ENCODE measurements at regions not wholly inside any gene's neighbourhood (a gene's known extent, or its start where the extent isn't known, plus 50 kb on each side); places are given as distances from the start of the nearest gene placed in this dataset.
A peak's percentile ranks its signal among the peaks of the same experiment; 100 is the strongest.

DNA sequence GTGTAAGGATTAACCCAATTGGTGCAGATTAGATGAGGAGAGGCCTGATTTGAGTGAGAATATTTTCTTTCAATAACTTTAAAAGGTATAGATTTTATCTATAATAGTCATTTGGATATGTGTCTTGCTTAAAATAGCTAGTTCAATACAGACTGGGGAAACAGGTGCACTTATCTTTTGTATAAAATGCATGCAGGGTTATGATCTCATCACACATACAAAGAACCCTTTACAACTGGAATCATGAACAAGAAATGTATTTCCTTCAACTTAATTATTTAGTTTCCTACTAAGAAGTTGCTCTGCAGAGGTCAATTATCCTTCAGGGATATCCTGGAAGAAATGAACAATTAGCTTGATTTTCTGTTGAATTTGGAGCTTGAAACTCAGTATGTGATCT is 259.6 kb downstream of the PTBP2 start:
- no peak for DNase-seq (ENCODE audit: low read depth, low spot score)
- in situ Hi-C loops (cut with HindIII; ENCODE audit: low pct_unique_long_range_greater_than_20kb, low sequenced_read_pairs): no loop called here

DNA sequence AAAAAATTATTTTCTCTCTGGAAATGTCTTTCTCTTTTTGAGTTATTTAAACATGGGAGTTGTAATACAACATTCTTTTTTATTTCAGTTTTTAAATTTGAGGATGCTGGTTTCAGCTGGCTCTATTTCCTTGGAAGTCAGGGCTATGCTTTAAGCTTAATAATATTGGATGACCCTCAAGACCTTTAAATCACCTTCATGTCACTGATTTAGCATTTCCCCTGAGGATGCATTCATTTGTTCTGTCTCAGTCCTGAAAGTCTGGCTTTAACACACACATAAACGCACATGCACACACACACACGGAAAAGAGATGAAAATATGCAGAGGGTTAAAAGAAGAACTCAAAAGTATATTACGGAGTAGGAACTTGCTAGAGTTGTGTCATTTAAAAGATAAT is 260.5 kb downstream of the PTBP2 start:
- in situ Hi-C loops (cut with HindIII; ENCODE audit: low pct_unique_long_range_greater_than_20kb, low sequenced_read_pairs): no loop called here
- no peak for DNase-seq (ENCODE audit: low read depth, low spot score)

DNA sequence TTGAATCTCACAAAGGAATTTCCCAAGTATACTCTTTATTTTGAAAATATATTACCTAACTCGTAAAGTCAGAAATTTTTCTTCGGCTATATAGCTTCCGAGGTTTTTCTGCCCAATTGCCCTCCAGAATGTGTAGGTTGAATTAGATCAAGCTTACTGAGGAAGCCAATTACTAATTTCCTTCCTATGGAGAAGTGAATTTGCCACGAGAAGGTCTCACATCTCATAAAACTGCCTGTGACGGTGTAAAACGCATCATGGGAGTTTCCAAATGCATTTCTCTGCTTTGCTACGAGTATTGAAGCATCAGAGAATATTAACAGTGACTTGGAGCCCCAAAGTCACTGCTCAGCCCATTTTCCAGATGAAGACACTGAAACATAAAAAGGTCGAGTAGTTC is 262.3 kb downstream of the PTBP2 start:
- no peak for DNase-seq (ENCODE audit: low read depth, low spot score)
- in situ Hi-C loops (cut with HindIII; ENCODE audit: low pct_unique_long_range_greater_than_20kb, low sequenced_read_pairs): no loop called here

DNA sequence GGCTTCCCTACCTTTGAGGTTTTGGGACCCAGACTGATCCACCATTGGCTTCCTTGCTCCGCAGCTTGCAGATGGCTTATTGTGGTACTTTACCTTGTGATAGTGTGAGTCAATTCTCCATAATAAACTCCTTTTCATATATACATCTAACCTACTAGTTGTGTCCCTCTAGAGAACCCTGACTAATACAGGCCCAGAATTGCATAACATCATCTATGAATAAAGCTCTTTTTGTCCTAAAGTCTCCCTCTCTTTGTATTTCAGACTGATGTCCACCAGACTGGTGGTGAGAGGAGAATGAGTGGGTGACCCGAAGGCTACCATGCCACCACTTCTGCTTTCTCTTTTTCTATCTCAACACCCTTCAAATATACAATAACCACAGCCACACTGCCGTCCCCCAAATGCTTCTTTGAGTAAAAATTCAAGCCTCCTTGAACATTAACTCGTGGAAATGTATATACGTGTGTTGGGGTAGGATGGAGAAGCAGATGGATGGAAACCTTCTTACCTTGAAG is 265.7 kb downstream of the PTBP2 start:
- in situ Hi-C loops (cut with HindIII; ENCODE audit: low pct_unique_long_range_greater_than_20kb, low sequenced_read_pairs): no loop called here
- peak; percentile 27 for DNase-seq (ENCODE audit: low read depth, low spot score)

DNA sequence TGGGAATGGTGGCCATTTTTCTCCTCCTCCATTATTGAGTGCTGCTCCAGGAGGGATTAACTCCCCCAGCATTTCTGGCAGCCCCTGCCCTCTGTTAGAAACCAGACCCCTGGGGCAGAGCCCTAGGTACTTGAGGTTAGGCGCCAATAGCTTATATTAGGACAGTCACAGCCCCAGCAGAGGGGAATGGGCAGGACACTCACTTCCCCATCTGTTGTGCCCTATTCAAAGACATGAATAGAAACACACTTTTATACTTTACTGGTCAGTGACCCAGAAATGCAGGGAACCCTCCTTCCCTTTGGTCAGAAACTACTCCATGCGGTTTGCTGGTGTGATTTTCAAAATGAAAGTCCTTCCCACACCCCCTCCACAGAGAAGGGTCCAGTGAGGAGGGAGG is 267.7 kb downstream of the PTBP2 start:
- in situ Hi-C loops (cut with HindIII; ENCODE audit: low pct_unique_long_range_greater_than_20kb, low sequenced_read_pairs): no loop called here
- no peak for DNase-seq (ENCODE audit: low read depth, low spot score)

DNA sequence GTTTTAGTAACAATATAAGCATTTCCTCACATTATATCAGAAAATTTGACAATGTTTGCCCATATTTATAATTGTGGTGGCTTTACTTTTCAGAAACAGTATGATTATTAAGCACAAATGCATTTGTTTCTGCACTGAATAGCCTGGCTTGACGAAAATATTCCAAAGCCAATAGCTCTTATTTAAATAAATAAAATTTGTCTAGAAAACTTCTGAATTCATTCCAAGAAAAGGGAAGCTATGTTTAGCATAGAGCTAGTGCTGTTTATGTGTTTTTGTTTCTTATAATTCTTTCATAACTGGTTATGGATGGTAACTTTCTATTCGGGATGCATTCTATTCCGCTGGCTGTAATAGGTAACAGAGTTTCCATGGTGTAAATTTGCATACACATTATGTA is 268.6 kb downstream of the PTBP2 start:
- no peak for DNase-seq (ENCODE audit: low read depth, low spot score)
- in situ Hi-C loops (cut with HindIII; ENCODE audit: low pct_unique_long_range_greater_than_20kb, low sequenced_read_pairs): no loop called here

DNA sequence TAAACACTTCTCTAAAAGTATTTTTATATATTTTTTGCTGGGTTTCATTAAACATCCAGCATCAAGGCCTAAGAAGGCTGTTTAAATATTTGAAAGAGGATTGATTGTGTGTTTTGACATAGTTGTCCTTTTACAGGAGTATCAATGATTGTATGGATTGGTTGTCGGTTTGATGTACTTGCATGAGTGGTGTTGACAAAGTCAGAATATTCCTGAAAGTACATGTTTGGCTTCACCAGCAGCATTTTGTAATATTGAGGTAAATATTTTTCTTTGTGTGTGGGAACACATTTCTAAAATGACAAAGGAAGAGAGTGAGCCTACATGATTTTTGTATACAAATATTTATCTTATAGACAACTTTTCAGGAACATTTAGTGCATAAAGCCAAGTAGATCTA is 269.7 kb downstream of the PTBP2 start:
- DNase-seq (ENCODE audit: low read depth, low spot score): no peak
- in situ Hi-C loops (cut with HindIII; ENCODE audit: low pct_unique_long_range_greater_than_20kb, low sequenced_read_pairs): no loop called here

DNA sequence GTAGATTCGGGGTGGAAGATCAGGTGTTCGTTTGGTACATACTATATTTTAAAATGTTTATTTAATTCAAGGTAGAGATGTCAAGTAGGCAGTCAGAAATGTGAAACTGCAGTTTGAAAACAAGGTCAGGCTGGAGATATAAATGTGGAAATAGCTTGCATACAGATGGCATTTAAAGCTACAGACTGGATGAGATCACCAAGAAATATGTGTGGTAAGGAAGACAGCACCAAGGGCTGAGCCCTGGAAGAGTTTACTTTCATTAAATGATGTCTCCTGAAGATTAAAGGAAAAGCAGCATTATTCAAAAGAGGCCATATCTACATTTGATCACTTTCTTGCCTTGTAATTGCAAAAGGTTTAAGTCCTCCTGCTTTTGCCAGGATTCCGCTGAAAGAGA is 271.3 kb downstream of the PTBP2 start:
- DNase-seq (ENCODE audit: low read depth, low spot score): no peak
- in situ Hi-C loops (cut with HindIII; ENCODE audit: low pct_unique_long_range_greater_than_20kb, low sequenced_read_pairs): no loop called here

DNA sequence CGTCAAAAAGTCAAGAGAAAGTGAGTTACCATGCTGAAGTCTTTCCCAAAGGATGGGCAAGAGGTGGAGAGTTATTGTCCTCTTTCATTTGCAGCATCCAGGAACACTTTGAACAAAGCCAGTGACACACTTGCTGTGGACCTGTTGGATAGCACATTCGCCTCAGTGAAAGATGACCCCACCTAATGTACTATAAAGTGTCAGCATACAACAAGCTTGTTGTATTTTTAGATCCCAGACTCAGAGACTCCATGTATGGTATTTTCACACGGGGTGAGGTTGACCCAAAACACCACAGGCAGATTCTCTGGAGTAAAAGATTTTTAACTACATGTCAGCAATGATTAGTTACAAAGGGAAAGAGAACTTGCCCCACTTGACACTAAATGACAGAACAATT is 273.8 kb downstream of the PTBP2 start:
- DNase-seq (ENCODE audit: low read depth, low spot score): no peak

DNA sequence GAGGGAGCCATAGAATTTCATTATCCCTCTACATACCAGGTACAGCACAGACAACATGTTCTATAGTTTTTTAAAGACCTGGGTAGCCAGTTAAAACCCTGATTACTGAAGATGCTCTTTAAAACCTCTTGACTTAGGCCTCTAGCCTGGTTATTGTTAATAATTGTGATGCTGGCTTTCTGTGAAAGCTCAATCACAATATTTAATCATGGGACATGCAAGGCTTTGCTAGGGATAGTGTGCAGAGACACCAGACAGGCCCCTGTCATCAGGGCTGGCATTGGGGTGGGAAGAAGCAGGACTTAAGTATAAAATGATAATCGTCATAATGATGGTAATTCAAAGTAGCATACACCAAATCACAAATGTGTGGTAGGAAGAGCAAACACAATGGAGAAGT is 274.4 kb downstream of the PTBP2 start:
- no peak for DNase-seq (ENCODE audit: low read depth, low spot score)
- in situ Hi-C loops (cut with HindIII; ENCODE audit: low pct_unique_long_range_greater_than_20kb, low sequenced_read_pairs): no loop called here

More for the DNA sequence above, 273.8 kb downstream of the PTBP2 start:
- in situ Hi-C loops (cut with HindIII; ENCODE audit: low pct_unique_long_range_greater_than_20kb, low sequenced_read_pairs): no loop called here

DNA sequence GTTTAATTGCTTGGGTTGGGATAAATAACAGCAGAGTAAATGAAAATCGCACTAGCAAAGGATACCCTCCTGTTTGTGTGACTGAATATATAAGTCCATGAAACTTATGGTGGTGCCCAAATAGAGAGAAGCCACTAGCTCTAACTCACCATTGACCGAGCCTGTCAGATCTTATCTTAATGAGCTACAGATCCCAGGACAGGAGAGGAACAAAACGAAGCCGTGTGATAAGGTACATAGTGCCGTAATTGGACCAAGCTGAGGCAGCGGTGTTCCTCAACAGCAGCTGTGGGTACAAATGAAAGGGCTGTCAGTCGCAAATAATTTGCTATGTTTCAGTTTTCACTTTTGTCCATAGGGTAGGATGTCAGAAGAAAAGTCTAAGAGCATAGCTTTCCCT is 276.1 kb downstream of the PTBP2 start:
- DNase-seq (ENCODE audit: low read depth, low spot score): no peak
- in situ Hi-C loops (cut with HindIII; ENCODE audit: low pct_unique_long_range_greater_than_20kb, low sequenced_read_pairs): no loop called here

DNA sequence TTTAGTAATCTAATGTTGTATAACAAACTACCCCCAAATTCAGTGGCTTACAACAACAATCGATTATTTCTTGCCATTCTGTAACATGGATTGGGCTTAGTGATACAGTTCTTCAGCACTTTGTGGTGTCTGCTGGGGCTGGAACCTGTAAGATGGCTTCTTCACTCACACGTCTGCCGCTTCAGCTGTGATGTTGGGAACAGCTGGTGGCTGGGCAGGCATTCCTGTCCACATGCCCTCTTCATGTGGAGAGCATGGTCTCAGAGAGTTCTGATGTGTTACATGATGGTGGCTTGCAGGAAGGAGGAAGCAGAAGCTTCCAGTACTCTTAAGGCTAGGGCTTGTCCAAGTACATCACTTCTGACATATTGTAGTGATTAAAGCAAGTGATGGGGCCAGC is 276.9 kb downstream of the PTBP2 start:
- no peak for DNase-seq (ENCODE audit: low read depth, low spot score)
- in situ Hi-C loops (cut with HindIII; ENCODE audit: low pct_unique_long_range_greater_than_20kb, low sequenced_read_pairs): no loop called here

DNA sequence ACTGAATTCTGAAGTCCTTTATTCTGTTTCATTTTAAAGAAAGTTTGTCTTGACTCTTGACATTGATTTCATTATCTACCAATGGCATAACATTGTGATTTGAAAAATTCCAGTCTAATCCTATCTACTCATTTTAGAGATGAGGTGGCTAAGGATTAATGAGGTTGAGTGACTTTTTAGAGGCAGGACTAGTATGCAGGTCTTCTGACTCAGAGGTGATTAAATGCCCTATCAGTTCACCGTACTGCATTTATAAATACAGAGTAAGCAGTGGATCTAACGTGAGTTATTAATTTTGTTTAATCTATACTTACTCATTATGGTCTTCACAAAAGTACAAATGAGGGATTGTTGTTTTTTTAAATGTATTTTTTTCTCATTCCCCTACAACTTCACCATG is 277.6 kb downstream of the PTBP2 start:
- in situ Hi-C loops (cut with HindIII; ENCODE audit: low pct_unique_long_range_greater_than_20kb, low sequenced_read_pairs): no loop called here
- no peak for DNase-seq (ENCODE audit: low read depth, low spot score)

DNA sequence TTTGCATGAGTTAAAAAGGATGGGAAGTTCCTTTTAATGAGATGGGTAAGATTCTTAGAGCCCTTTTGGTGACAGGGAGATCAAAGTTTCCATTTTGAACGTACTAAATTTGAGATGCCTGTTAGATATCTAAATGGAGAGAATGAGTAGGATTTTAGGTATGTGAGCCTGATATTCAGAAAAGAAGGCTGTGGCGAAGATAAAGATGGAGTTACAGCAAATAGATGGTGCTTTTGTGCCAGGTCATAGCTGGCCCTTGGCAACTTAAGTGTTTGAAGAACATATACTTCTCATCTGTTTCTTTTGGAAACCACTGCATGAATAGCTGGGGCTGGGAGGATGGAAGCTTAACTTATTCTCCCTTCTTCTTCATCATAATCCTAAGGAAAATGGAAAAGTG is 282.5 kb downstream of the PTBP2 start:
- in situ Hi-C loops (cut with HindIII; ENCODE audit: low pct_unique_long_range_greater_than_20kb, low sequenced_read_pairs): no loop called here
- DNase-seq (ENCODE audit: low read depth, low spot score): no peak

DNA sequence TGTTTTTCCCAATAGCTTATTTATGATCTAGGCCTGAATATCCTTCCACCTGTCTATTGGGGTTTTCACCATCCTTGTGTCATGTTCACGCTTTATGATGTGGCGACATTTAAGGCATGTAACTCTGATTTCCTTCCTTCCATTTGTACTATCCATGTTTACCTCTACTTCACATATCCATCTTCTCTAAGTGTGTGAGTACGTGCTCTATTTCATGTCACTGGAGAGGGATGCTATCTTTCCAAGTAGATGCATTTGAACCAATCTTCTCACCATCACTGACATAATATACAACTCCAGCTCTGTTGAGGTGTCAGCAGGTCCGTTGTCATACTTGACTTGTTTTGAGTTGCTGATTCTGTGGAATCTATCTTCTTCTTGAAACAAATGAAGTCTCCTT is 283.2 kb downstream of the PTBP2 start:
- in situ Hi-C loops (cut with HindIII; ENCODE audit: low pct_unique_long_range_greater_than_20kb, low sequenced_read_pairs): no loop called here
- DNase-seq (ENCODE audit: low read depth, low spot score): no peak

DNA sequence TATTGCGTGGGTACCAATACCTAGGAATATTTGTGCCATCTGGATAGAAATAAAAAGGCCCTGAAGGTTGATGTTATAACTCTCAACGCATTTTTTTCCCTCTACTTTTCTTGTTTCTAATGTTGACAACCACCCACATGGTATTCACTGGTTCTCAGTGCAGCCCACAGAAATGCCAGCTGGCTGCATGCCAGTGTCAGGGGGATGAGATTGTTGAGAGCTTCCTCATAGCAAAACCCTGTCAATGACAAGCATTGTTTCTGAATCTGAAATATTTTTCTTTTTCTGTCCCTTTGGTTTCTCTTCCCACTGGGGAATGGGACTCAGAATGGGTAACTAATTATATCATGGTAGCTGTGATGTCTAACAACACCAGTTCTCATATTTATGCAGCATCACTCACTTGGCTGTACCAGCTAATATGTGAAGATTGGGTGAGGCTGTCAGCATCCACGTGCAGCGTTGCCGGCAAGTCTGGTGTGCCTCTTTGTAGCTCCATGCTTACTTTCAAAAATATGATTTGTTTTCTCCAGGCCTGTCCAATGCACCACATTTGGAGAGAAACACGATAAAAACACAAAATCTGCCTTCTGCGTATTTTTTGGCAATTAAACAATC is 284.6 kb downstream of the PTBP2 start:
- in situ Hi-C loops (cut with HindIII; ENCODE audit: low pct_unique_long_range_greater_than_20kb, low sequenced_read_pairs): no loop called here
- peak; percentile 72 for DNase-seq (ENCODE audit: low read depth, low spot score)

DNA sequence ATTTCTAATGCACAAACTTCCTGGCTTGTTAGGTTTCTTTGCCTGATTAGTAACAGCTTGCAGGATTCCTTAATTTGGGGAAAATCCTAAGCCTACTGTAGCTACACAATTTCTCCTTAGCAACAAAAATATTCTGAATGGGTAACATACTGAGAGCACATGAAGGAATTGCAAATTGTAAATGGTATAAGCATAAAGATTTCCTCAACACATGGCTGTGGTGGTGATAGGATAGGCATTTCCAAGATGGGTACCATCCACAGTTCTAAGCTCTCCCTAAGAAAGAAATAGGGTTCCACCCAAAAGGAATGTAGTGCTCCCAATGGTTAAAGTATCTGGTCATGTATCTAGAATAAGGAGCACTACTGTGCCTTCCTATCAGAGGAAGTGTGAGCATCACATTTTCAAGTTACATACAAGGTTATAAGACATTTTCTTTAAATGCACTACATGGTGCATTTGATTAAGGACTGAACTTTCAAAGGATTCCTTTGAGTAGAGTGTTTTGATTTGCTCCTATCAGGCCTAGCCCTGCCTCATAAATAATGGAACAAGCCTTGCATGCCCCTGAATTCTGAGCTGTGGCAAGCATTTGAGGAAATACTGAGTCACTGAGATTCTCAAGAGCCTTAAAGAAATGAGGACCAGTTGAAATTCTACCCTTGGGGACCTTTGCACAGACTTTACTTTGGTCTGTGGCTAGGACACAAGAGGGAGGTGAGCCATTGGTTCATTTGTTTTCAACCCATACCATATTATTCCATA is 286.4 kb downstream of the PTBP2 start:
- DNase-seq (ENCODE audit: low read depth, low spot score): no peak
- in situ Hi-C loops (cut with HindIII; ENCODE audit: low pct_unique_long_range_greater_than_20kb, low sequenced_read_pairs): no loop called here

DNA sequence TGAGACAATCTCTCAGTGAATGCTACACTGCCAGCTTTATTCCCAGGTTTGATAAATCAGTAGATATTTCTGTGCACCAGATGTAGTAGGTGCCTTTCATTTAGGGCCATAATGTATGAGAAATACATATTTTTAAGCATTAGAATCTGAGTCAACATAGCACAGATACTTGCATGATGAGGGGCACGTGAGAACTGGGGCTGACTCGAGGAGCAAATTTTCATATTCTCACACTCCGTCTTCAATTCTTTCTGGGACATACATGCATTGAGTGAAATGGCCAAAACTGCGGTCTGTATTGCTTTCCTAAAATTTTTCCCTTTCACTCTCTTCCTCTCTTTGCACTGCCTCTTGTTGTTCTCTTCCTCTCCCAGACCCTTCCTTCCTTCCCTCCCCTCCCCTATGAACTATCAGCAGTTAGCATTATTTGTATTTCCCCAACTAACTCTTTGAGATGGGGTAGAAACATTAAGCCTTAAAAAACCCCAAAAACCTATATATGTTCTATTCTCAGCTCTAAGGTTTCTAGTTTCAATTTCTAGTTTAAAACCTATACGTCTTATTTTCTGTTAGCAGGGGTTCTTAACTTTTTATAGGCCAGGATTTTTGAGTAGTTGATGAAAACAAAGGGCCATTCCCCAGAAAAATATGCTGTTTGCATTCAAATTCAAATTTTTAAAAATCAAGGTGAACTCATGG is 289.1 kb downstream of the PTBP2 start:
- in situ Hi-C loops (cut with HindIII; ENCODE audit: low pct_unique_long_range_greater_than_20kb, low sequenced_read_pairs): no loop called here
- DNase-seq (ENCODE audit: low read depth, low spot score): no peak

DNA sequence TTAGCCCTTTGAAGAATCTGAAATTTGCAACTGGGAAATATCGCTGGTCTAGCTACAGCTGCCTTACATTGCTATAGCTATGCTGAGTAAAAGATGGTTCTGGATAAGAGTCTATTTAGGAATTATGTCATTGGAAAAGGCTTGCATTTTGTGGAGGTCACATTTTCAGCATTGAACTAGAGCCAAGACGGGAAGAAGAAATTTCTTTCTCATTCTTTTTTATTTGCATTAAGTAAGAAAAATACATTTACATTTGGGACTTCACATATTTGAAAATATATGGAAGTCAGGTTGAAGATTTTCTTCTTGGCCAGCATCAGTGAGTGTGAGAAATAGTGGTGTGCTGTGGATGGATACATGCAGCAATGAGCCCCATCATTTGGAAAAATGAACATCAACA is 291.6 kb downstream of the PTBP2 start:
- DNase-seq (ENCODE audit: low read depth, low spot score): no peak
- in situ Hi-C loops (cut with HindIII; ENCODE audit: low pct_unique_long_range_greater_than_20kb, low sequenced_read_pairs): no loop called here

Measured in SK-MEL-5 (cell line).